ENCODE measurements at regions not wholly inside any gene's neighbourhood (a gene's known extent, or its start where the extent isn't known, plus 50 kb on each side); places are given as distances from the start of the nearest gene placed in this dataset.

- no peak for DNase-seq (ENCODE audit: low read depth in 2 of 2)
These were observed 50.5 kb upstream of the CDKN3 start for GRCh38 chr14:54346257-54346656.

All from stimulated activated CD8-positive, alpha-beta memory T cell treated with anti-CD3 and anti-CD28 coated beads, Interleukin-15, amount 100 ng/mL, for 48 hours (primary cell).